Effector CD4-positive, alpha-beta T cell (primary cell): ENCODE measurements at regions not wholly inside any gene's neighbourhood (a gene's known extent, or its start where the extent isn't known, plus 50 kb on each side); places are given as distances from the start of the nearest gene placed in this dataset.

Experiments
- DNase-seq: peaks from one replicate; pipeline ENCODE4 v3.0.0-alpha.2; 2020

GRCh38 chr9:107064378-107064777, 201.4 kb downstream of the ZNF462 start:
- DNase-seq = no peak

- DNase-seq = no peak
Measured at GRCh38 chr9:107065549-107065948, 202.6 kb downstream of the ZNF462 start.

- DNase-seq = no peak
Measured at GRCh38 chr9:107067739-107068416, 204.9 kb downstream of the ZNF462 start.

DNA sequence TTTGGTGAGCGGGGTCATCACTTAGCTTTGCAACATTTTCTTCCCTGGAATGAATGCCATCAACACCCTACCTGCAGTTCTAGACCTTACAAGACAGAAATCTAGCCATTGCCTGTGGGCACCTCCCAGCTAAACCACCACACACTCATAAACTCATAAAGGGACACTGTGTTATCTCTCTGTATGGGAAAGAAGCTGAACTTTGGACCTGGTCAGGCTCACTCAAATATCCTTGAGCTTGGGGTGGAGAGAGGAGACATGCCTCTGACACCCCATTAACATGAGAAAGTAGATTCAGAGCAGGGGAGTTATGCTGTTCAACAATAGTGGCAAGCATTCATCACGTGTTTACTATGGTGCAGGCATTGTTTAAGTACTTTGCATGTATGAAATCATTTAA, 205.6 kb downstream of the ZNF462 start:
- DNase-seq = no peak

DNA sequence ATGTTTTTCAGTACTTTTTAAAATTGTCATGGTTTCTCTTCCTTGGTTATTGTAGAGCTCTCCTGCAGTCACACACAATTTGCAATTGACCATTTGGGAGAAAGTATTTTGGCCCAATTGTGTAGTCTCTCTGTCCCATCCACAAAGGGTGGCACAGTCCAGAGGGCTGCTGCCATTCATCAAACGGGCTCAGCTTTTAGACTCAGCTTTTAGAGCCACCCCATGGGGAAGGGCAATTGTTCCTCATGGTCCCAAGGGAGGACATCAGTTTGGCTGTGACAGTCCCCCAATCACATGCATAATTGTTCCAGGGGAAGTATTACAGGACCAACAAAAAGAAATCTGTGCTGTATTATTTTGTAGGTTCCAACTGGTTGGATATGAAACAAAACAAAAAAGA, 207.6 kb downstream of the ZNF462 start:
- DNase-seq = no peak

DNA sequence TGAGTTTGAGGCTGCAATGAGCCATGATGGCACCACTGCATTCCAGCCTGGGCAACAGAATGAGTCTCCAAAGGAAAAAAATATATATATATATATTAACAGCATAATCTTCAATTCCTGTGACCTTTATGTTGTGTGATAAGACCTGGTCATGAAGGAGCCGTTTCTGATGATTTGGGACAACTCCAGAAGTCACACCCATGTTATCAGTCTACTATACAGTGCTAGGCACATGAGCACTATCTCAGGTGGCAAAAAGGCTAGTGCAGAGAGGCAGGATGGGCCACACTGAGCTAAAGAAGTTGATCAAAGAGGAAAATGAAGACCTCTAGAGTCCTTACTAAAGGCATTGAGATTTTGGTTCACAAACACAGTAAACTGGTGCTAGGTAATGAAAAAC, 205.0 kb upstream of the RAD23B start:
- no peak for DNase-seq

DNA sequence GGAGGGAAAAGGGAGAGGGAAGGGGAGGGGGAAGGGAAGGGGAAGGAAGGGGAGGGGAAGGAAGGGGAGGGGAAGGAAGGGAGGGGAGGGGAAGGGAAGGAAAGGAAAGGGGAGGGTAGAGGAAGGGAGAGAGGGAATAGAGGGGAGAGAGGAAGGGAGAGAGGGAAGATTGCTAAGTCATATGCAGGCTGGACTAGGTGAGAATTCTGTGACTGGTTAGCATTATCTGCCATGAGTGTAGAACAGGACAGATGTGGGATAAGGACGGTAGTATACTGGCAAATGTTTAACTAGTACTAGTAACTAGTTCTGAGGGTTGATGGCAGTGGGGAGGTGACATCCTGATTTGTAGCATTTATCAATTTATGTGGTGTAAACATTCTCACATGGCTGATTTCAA, 203.5 kb upstream of the RAD23B start:
- DNase-seq = no peak

GRCh38 chr9:107080130-107080529, 202.9 kb upstream of the RAD23B start:
- DNase-seq = no peak

DNA sequence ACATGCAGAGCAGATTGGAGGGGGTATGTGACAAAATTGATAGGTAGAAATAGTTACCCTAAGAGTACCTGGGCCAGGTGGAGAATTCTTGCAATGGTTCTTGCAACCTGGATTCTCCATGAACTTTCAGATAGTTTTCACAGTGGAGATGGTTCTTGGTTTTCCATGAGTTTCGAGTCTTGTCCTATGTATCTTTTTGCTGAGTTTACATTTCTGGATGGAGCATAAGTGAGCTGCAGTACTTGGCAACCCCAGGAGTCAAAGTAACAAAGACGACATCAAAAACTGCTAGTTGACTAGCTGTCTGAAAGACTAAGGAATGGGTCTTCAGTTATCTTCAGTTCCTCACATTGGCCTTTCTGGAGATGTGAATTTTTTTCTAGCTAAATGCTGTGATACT, 196.6 kb upstream of the RAD23B start:
- DNase-seq = no peak

- no peak for DNase-seq
Measured at GRCh38 chr9:107087222-107087621, 195.9 kb upstream of the RAD23B start.

DNA sequence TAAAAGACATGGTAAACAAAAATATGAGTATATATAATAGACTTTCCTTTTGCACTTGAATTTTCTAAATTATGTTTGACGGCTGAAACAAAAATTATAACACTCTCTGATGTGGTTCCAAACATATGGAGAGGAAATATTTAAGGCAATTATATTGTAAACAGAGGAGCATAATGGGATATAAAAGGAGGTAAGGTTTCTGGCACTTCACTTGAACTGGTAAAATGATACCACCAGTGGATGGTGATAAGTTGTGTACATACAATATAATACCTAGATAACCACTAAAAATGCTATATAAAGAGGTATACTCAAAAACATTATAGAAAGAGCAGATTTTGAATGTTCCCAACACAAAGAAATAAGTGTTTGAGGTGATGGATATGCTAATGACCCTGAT, 192.9 kb upstream of the RAD23B start:
- no peak for DNase-seq

GRCh38 chr9:107093365-107094060, 189.6 kb upstream of the RAD23B start:
- no peak for DNase-seq

DNA sequence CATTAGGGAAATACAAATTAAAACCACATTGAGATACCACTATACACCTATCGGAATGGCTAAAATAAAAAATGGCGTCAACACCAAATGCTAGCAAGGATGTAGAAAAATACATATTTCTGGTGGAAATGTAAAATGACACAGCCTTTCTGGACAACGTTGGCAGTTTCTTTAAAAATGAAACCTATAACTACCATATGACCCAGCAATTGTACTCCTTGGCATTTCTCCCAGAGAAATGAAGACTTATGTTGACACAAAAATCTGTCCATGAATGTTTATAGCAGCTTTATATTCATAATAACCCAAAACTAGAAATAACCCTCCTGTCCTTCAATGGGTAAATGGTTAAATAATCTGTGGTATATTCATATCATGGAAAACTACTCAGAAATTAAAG, 188.7 kb upstream of the RAD23B start:
- DNase-seq = no peak

GRCh38 chr9:107100591-107100990, 182.5 kb upstream of the RAD23B start:
- DNase-seq = no peak

GRCh38 chr9:107102011-107102410, 181.1 kb upstream of the RAD23B start:
- DNase-seq = no peak

- no peak for DNase-seq
Measured at GRCh38 chr9:107103621-107104020, 179.5 kb upstream of the RAD23B start.

GRCh38 chr9:107105784-107106183, 177.3 kb upstream of the RAD23B start:
- no peak for DNase-seq

GRCh38 chr9:107106416-107106815, 176.7 kb upstream of the RAD23B start:
- DNase-seq = no peak

DNA sequence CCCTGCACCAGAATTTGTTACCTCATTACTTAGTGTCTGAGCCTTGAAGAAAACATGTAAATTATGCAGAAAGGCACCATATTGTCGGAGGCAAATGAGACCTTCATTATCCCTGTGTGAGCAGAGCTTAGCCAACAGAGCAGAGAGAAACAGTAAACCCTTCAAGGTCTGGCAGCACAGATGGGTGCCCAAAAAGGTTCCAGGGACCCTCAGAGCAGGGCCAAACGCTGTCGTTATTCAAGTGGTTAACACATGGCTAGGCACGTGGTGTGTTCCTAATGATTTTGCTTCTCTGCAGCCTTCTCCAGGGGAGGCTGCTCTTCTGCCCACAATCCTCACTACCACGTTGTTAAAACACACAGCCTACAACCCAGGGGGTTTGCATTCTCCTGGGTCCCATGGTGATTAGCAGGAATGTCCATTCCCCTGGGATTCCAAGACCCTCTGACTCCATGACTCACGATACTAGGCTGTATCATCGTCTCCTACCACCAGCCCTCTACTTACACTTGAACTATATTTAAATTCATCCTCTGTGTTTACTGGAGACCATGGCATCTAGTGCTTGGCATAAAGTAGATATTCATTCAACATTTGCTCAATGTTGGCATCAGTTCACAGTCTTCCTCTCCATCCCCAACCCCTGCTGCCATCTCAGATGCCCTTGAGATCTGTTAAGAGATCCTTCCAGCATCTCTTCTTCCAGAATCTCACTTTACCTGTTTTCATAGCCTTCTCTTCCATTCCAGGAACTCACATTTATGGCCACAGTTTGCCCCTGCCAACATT, 174.5 kb upstream of the RAD23B start:
- DNase-seq = no peak

DNA sequence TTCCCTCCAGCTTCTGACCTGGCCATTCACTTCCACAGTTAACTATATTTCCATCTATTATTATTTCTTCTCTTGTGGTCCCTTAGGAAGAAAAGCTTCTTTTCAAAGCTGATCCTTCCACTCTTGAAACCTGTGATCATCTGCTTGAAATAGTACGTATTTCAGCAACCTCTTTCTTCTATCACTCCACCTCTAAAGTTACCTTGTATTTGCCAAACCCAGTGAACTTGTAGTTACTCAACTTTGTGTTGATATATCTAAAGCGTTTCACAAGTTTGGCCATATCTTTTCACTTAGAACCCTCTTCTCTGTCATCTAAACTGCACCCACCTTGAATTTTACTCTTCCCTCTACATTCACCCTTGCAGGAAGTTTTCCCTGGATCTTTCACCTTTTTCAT, 173.8 kb upstream of the RAD23B start:
- no peak for DNase-seq

DNA sequence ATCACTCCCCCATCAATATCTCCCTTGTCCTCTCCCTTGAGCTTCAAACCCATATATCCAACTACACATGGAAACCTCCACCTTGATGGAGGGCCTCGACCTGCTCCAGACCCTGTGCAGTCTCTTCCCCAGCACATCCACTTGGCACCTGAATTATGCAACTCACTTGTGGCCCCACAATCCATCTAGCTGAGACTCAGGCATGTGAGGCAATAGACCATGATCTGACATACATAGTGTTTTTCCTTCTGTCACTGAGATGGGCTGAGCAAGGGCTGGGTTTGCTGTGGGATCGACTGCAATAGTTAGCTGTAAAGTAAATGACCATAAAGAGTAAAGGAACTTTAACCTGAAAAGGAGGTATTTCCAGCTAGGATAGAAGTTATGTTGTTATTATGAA, 172.9 kb upstream of the RAD23B start:
- no peak for DNase-seq

DNA sequence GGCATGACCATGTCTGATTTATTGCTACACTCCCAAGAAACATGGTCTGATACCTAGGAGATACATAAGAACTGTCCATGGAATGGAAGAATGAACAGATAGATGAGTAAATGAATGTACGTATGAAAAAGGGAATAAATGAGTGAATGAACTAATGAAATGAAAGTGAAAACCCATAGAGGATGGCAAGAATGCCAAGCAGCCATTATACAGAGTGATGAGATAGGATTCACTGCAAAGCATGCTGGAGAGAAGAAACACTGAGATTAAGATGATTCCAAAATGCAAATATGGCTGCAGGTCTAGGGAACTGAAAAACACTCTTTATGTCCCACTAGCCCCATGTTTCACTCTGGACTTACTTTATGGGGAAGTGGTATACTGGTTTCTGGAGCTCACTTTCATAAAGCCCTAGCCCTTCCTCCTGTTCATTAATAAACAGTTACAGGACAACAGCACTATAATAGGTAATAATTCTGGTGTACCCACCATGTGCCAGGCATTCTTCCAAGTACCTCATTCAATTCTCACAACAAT, 170.3 kb upstream of the RAD23B start:
- no peak for DNase-seq

- no peak for DNase-seq
Measured at GRCh38 chr9:107118863-107119624, 164.0 kb upstream of the RAD23B start.
